Neuronal stem cell (in vitro differentiated cells): ENCODE measurements at regions not wholly inside any gene's neighbourhood (a gene's known extent, or its start where the extent isn't known, plus 50 kb on each side); places are given as distances from the start of the nearest gene placed in this dataset.

ENCODE experiments used
- DNase-seq: peaks from one replicate; pipeline ENCODE4 v3.0.0-alpha.2; 2013; ENCODE audit warnings: low spot score
- H2AFZ ChIP-seq: one replicate; pipeline ENCODE4 v1.6.1; 2013; ENCODE audit warnings: mild to moderate bottlenecking, low read length, inconsistent platforms
- H2AK5ac ChIP-seq: 2 replicates; pipeline ENCODE4 v1.6.1; 2013; ENCODE audit warnings: low read depth, mild to moderate bottlenecking, inconsistent platforms, low read length, moderate library complexity, mixed read lengths
- H2BK120ac ChIP-seq: 2 replicates; pipeline ENCODE4 v1.6.1; 2013; ENCODE audit warnings: low read depth, mild to moderate bottlenecking, inconsistent platforms, low read length, moderate library complexity, mixed read lengths
- H2BK12ac ChIP-seq: one replicate; pipeline ENCODE4 v1.6.1; 2013; ENCODE audit warnings: low read length, inconsistent platforms
- H2BK15ac ChIP-seq: 2 replicates; pipeline ENCODE4 v1.6.1; 2013; ENCODE audit warnings: mild to moderate bottlenecking, low read length, inconsistent platforms, mixed read lengths
- H2BK5ac ChIP-seq: one replicate; pipeline ENCODE4 v1.6.1; 2013; ENCODE audit warnings: inconsistent platforms, mild to moderate bottlenecking, low read length, moderate library complexity
- H3K14ac ChIP-seq: one replicate; pipeline ENCODE4 v1.6.1; 2013; ENCODE audit warnings: low read length, inconsistent platforms
- H3K18ac ChIP-seq: 2 replicates; pipeline ENCODE4 v1.6.1; 2013; ENCODE audit warnings: low read length, inconsistent platforms
- H3K23ac ChIP-seq: 2 replicates; pipeline ENCODE4 v1.6.1; 2013; ENCODE audit warnings: low read depth, mild to moderate bottlenecking, mixed read lengths, low read length, inconsistent platforms; ENCODE audit not compliant: poor library complexity
- H3K27ac ChIP-seq: replicated peaks from 3 replicates; pipeline ENCODE4 v1.5.1; 2013; ENCODE audit warnings: low read length, inconsistent platforms
- H3K27me3 ChIP-seq, 3 experiments: 2 replicates each; pipeline ENCODE4 v1.6.1; 2013; ENCODE audit warnings: low read length in 3 of 3, mild to moderate bottlenecking in 2 of 3, inconsistent platforms in 1 of 3, low read depth in 1 of 3, mixed read lengths in 1 of 3, moderate library complexity in 1 of 3; ENCODE audit not compliant: control insufficient read depth in 3 of 3, insufficient read depth in 3 of 3
- H3K36me3 ChIP-seq, 2 donors: replicated peaks in 1 of 2; 2 replicates each; pipeline ENCODE4 v1.6.1; 2013; ENCODE audit warnings: low read length in 2 of 2; ENCODE audit not compliant: control insufficient read depth in 2 of 2, insufficient read depth in 2 of 2
- H3K4ac ChIP-seq: 2 replicates; pipeline ENCODE4 v1.6.1; 2013; ENCODE audit warnings: inconsistent platforms, mild to moderate bottlenecking, low read length, moderate library complexity
- H3K4me1 ChIP-seq, 2 donors: 1 replicate in 1 of 2; 2 replicates in 1 of 2; pipeline ENCODE4 v1.6.1; 2013; ENCODE audit warnings: low read length in 2 of 2, low read depth in 1 of 2; ENCODE audit not compliant: control insufficient read depth in 2 of 2, insufficient read depth in 1 of 2
- H3K4me2 ChIP-seq: one replicate; pipeline ENCODE4 v1.6.1; 2013; ENCODE audit warnings: mild to moderate bottlenecking, low read length, inconsistent platforms; ENCODE audit not compliant: insufficient read depth, poor library complexity, severe bottlenecking
- H3K4me3 ChIP-seq, 2 donors: 2 replicates each; pipeline ENCODE4 v1.5.1; 2013; ENCODE audit warnings: low read length in 2 of 2, mild to moderate bottlenecking in 2 of 2, inconsistent platforms in 1 of 2, moderate library complexity in 1 of 2
- H3K79me1 ChIP-seq: one replicate; pipeline ENCODE4 v1.6.1; 2013; ENCODE audit warnings: low read depth, mild to moderate bottlenecking, inconsistent platforms, low read length, moderate library complexity
- H3K9ac ChIP-seq: one replicate; pipeline ENCODE4 v1.6.1; 2013; ENCODE audit warnings: mild to moderate bottlenecking, low read depth, low read length, inconsistent platforms; ENCODE audit not compliant: poor library complexity
- H3K9me3 ChIP-seq, 2 donors: replicated peaks in 1 of 2; 2 replicates each; pipeline versions ENCODE3 to v1.6.1; 2013; ENCODE audit warnings: low read length in 2 of 2, mild to moderate bottlenecking in 2 of 2, inconsistent platforms in 1 of 2, low read depth in 1 of 2, mixed read lengths in 1 of 2, moderate library complexity in 1 of 2; ENCODE audit not compliant: control insufficient read depth in 2 of 2, insufficient read depth in 1 of 2
- H4K8ac ChIP-seq: one replicate; pipeline ENCODE4 v1.6.1; 2013; ENCODE audit warnings: low read depth, mild to moderate bottlenecking, inconsistent platforms, low read length, moderate library complexity
- H4K91ac ChIP-seq: one replicate; pipeline ENCODE4 v1.6.1; 2013; ENCODE audit warnings: low read length, low read depth, mild to moderate bottlenecking, inconsistent platforms; ENCODE audit not compliant: poor library complexity
- WGBS, 2 donors: extraction: QIAGEN DNeasy Blood & Tissue Kit; methylation state at CpG; one replicate each; pipeline ENCODE4 v1.1.7; 2013; ENCODE audit warnings: missing lambda C conversion rate in 2 of 2, mixed read lengths in 1 of 2; ENCODE audit not compliant: insufficient read length in 2 of 2, insufficient replicate concordance in 1 of 2; ENCODE audit errors: extremely low coverage in 2 of 2; 5-methylcytosine and 5-hydroxymethylcytosine counted together

GRCh38 chr10:107657851-107658250 is 493.3 kb upstream of the SORCS1 start:
- Histone ChIP-seq H3K27ac (no peak overlapping the region), H4K8ac (no peak overlapping the region), H4K91ac (no peak overlapping the region), H3K4me1 (no peaks in the 10 kb centered on the region), H3K9me3 (peaks cover 0 to 1% of the 10 kb centered on the region in 2 donors), H2BK12ac (no peak overlapping the region), H2BK120ac (no peak overlapping the region), H3K27me3 (no peaks in the 10 kb centered on the region), H2BK15ac (no peak overlapping the region), H3K4me2 (no peak overlapping the region), H2AK5ac (no peak overlapping the region), H3K18ac (no peak overlapping the region), H3K4me3 (no peak overlapping the region), H3K14ac (no peak overlapping the region), H3K79me1 (no peaks in the 10 kb centered on the region), H3K36me3 (no peaks in the 10 kb centered on the region), H2AFZ (no peak overlapping the region), H3K4ac (no peak overlapping the region), H2BK5ac (no peak overlapping the region), H3K9ac (no peak overlapping the region), H3K23ac (no peak overlapping the region)
- no peak for DNase-seq
- no CpG with 5 or more reads among the region's 3 CpGs for WGBS, 2 donors

GRCh38 chr10:107656932-107657331 is 492.4 kb upstream of the SORCS1 start:
- H3K27me3 ChIP-seq, result no peaks in the 10 kb centered on the region
- H2BK120ac ChIP-seq, result no peak overlapping the region
- no peak overlapping the region for H3K23ac ChIP-seq
- H4K8ac ChIP-seq, result no peak overlapping the region
- H2BK5ac ChIP-seq, result no peak overlapping the region
- H3K18ac ChIP-seq, result no peak overlapping the region
- H2AK5ac ChIP-seq, result no peak overlapping the region
- no peak overlapping the region for H3K27ac ChIP-seq
- no peak overlapping the region for H3K4me3 ChIP-seq
- H3K9ac ChIP-seq, result no peak overlapping the region
- H2BK15ac ChIP-seq, result no peak overlapping the region
- no peak overlapping the region for H3K14ac ChIP-seq
- no peaks in the 10 kb centered on the region for H3K79me1 ChIP-seq
- no peaks in the 10 kb centered on the region for H3K4me1 ChIP-seq
- no peak for DNase-seq
- H4K91ac ChIP-seq, result no peak overlapping the region
- H2AFZ ChIP-seq, result no peak overlapping the region
- no peaks in the 10 kb centered on the region for H3K36me3 ChIP-seq
- H3K4me2 ChIP-seq, result no peak overlapping the region
- no peak overlapping the region for H2BK12ac ChIP-seq
- no peak overlapping the region for H3K4ac ChIP-seq
- peaks cover 0 to 1% of the 10 kb centered on the region in 2 donors for H3K9me3 ChIP-seq

- Histone ChIP-seq H2AFZ (no peak overlapping the region), H3K27ac (no peak overlapping the region), H2BK15ac (no peak overlapping the region), H3K4ac (no peak overlapping the region), H3K4me1 (no peaks in the 10 kb centered on the region), H2BK12ac (no peak overlapping the region), H3K9ac (no peak overlapping the region), H3K27me3 (no peaks in the 10 kb centered on the region), H3K4me2 (no peak overlapping the region), H3K9me3 (no peaks in the 10 kb centered on the region), H4K8ac (no peak overlapping the region), H3K14ac (no peak overlapping the region), H2AK5ac (no peak overlapping the region), H2BK120ac (no peak overlapping the region), H3K23ac (no peak overlapping the region), H3K79me1 (no peaks in the 10 kb centered on the region), H3K36me3 (no peaks in the 10 kb centered on the region), H4K91ac (no peak overlapping the region), H3K4me3 (no peak overlapping the region), H3K18ac (no peak overlapping the region), H2BK5ac (no peak overlapping the region)
- WGBS, 2 donors, result no CpG with 5 or more reads among the region's 5 CpGs
- DNase-seq, result no peak
Measured at GRCh38 chr10:107653832-107654287, 489.4 kb upstream of the SORCS1 start.

GRCh38 chr10:107650939-107651338 is 486.4 kb upstream of the SORCS1 start:
- H3K4me1 ChIP-seq, result no peaks in the 10 kb centered on the region
- H2BK12ac ChIP-seq, result no peak overlapping the region
- no peaks in the 10 kb centered on the region for H3K79me1 ChIP-seq
- H3K36me3 ChIP-seq, result no peaks in the 10 kb centered on the region
- no peak overlapping the region for H3K27ac ChIP-seq
- H3K14ac ChIP-seq, result no peak overlapping the region
- H2BK5ac ChIP-seq, result no peak overlapping the region
- H3K9ac ChIP-seq, result no peak overlapping the region
- no peak overlapping the region for H4K91ac ChIP-seq
- H3K4ac ChIP-seq, result no peak overlapping the region
- H4K8ac ChIP-seq, result no peak overlapping the region
- DNase-seq, result no peak
- H2BK15ac ChIP-seq, result no peak overlapping the region
- no peaks in the 10 kb centered on the region for H3K9me3 ChIP-seq
- H2AFZ ChIP-seq, result no peak overlapping the region
- no peak overlapping the region for H3K4me3 ChIP-seq
- no peak overlapping the region for H2AK5ac ChIP-seq
- no peak overlapping the region for H2BK120ac ChIP-seq
- no peak overlapping the region for H3K23ac ChIP-seq
- no peaks in the 10 kb centered on the region for H3K27me3 ChIP-seq
- H3K4me2 ChIP-seq, result no peak overlapping the region
- H3K18ac ChIP-seq, result no peak overlapping the region
